Inferior parietal cortex (tissue), 1 donor: ENCODE measurements at regions not wholly inside any gene's neighbourhood (a gene's known extent, or its start where the extent isn't known, plus 50 kb on each side); places are given as distances from the start of the nearest gene placed in this dataset.
"Not testable (repeated sequence)": the region's sequence is repeated elsewhere in the genome, so short reads cannot be mapped to it uniquely, and the experiment has no call there.

Experiments used
- DNase-seq: peaks from one replicate; pipeline ENCODE4 v3.0.0-alpha.2; 2016; ENCODE audit errors: extremely low spot score

DNA sequence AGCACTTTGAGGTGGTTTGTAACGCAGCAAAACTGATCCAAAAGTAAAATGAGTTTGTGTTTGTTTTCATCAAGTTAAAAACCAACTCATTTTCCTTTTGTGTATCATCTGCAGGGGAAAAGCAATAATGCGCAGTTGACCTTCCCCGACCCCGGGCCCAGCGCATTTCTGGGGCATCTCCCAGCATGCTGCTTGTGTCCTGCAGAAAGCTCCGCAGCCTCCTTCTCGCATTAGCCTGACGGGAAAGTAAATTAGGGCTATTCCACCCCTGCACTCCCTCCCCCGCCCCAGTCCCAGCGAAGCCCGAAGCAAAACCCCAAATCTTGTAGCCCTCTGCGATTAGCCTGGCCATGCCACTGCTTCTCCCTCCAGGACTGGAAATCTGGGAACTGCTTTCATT is 82.0 kb upstream of the PPM1B start:
- no peak for DNase-seq

DNA sequence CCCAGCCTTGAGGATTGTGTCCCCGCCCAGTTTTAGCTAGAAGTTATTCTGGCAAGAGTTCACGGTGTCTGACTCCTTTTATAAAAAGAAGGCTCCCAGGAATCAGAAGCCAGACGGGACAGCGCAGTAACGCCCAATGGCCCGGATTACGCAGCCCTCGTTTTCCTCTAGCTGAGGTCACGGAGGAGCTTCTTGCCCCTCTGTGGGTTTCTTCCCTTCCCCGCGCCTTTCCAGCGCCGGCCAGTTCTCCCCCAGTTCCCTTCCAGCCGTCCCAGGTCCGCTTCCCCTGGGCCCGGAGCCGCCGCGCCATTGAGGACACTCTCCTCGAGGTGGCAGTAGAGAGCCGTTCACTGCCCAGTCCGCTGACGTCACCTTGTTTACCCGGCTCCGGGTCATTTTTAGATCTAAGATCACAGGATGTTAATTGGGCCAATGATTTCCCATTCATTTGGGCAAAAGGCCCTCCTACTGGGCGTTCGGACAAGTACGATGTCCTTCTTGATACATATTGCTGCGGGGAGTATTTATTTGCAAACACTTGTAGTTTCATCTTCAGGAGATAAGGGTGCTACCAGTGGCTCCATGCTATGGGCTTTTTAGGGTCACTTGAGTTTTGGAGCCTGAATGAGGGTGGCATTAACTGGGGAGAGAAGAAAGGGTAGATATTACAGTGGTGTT is 81.5 kb upstream of the PPM1B start:
- DNase-seq, result peak; percentile 95

DNA sequence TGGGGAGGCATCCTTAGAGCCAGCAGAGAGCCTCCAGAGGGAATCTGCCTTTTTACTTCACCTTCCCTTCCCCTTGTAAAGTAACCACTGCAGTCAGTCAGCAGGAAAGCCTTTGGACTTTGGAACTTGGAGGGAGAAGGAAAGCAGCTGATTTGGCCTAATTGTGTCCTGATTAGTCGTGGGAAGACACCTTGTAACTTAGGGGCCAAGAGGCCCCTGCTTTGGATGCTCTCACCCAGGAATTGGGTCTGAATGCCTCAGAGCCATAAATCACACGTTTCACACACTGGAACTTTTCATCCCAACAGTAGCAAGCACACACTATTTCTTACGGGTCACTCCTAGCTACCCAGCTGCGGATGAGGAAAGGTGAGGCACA is 81.0 kb upstream of the PPM1B start:
- DNase-seq, result no peak

DNA sequence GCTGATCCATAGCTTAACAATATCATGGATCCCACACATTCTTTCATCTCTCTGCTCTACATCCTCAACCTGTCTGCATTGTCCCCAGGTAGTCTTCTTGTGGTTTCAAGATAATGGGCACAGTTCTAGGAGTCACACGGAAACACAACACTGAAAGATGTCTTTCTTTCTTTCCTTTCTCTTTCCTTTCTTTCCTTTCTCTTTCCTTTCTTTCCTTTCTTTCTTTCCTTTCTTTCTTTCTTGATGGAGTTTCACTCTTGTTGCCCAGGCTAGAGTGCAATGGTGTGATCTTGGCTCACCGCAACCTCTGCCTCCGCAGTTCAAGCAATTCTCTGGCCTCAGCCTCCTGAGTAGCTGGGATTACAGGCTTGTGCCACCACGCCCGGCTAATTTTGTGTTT is 76.2 kb upstream of the PPM1B start:
- not testable (repeated sequence) for DNase-seq

DNA sequence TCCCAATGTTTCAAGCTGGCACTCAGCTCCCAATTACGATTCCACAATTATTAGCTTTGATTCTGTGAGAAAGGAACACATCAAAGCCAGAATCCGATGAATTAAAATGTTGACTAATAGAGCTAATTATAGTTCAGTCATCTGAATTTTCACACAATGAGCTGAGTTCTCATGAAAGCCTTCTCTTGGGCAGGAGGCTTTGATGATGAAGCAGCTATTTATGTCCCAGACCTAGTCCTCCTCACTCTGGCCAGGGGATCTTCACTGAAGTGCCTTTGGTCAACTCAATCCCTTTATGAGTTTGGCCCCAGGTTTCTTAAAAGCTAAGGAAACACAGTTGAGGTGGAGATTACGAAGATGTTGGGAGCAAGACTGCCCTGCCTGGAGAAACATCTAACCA is 74.7 kb upstream of the PPM1B start:
- no peak for DNase-seq

DNA sequence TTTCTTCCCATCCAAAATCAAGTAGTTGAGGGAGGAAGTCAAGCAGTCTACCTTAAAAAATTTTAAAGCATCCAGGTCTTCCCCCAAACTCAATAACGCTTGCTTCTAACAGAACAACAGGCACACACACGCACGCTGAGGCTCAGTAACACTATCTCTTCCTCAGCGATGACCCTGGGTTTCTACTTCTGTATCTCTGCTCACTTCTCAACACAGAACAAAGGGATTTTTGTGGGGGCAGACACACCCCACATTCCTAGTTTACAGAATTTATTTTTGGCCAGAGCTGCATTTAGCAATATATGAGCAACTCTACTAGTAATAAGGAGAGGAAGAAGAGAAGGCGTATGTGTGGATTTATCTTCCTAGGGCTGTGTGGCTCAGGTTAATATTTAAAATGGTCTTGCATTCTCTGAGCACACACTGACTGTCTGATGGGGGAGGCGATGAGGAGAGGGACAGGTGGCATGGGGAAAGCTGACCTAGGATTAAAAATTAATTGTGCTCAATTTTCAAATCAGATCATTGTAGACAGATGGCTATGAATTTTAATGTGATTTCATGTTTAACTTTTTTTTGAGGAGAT is 71.3 kb upstream of the PPM1B start:
- DNase-seq, result no peak

DNA sequence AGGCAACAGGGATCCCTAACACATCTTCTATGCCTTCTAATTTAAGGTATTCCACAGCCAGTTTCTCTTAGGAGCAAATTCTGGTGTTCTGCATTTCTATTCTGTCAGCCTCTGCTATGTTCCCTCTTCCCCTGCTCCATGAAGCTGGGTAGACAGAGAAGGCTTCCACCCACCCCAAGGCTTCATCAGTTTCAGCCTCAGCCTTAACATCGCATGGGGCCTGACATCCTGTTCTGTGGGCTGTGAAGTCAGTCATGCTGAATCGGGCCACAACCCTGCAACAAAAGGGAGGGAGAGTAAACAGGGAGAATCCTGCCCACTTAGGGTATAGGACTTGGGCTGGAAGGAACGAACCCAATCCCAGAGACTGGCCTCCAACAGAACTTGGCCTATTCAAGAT is 70.6 kb upstream of the PPM1B start:
- DNase-seq, result no peak

DNA sequence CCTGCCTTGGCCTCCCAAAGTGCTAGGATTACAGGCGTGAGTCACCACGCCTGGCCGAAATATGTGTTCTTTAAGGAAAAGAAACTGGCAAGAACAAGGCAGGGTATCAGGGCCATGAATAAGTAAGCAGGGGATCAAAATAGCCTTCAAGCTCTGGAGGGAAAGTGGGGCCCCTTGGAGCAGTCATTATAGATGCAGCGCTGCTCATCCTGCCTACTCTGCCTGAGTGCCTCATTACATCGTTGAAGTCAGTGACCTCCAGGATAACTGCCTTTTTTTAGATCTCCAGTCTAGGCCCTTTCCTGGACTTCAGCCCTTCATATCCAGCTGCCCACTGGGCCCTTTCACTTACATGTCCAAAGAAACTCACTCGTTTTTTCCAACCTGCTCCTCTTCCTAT is 69.8 kb upstream of the PPM1B start:
- DNase-seq, result no peak

DNA sequence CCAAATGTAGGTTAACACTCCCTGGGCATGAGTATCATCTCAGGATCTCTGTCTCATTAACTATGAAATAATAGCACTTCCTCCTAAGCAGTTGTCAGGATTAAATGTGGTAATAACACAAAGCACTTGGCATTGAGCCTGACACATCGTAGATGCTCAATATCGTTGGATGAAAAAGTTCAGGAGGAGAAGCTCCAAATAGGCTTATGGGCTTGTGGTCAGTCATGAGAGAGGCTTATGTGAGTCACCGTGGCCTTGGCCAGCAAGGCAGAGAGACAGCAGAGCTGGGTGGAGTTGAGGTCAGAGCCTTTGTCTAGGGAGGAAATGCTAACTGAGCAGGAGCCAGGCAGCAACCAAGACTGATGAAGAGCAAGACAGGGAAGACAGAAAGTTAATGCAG is 68.3 kb upstream of the PPM1B start:
- DNase-seq, result no peak

DNA sequence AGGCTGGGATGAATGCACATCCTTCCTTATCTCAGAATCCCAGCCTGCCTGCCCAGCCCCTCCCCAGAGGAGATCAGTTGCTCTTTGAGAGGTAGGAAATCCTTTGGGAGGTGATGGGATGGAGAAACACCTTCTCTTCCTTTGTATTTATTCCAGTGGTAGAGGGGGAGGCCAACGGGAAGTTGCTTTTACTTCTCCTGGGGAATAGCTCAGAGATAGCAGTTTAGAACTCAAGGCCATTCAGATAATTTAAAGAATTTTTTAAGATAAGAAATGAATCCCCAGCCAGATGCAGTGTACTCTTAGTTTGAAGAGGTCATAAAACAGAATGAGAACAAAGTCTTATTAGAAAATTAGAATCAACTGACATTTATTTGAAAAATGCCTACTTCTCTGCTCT is 67.4 kb upstream of the PPM1B start:
- no peak for DNase-seq

DNA sequence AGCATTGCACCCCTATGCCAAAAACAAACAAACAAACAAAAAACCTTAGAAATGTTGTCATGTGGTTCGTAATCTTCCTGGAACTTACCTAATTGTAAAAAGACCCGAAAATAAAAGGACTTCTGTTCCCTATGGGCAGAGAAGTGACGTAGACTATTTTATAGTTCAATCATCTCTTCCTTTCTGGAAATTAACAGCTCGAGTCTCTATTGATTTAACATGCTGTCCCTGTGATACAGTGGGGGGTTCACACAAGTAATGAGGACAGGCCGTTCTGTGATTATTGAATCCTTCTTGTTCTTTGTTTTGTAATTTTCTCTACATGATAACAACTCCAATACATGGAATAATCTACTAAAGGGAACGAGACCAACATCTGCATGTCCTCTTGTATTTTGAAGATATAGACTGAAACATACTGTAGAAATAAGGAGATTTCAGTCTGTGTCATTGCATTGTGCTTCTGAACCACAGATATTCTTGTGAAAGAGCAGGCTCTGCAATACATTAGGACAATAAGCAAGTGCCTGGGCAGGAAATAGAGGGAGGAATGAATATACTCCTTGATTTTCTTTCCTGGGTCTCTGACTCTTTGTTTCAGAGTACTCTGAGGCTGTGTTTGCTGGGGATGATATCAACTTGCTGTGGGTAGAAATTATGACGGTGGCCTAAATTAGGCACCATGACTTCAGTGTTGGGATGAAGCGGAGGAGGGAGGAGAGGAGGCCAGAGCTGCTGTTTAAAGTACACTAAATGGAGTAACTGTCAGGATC is 65.7 kb upstream of the PPM1B start:
- no peak for DNase-seq

DNA sequence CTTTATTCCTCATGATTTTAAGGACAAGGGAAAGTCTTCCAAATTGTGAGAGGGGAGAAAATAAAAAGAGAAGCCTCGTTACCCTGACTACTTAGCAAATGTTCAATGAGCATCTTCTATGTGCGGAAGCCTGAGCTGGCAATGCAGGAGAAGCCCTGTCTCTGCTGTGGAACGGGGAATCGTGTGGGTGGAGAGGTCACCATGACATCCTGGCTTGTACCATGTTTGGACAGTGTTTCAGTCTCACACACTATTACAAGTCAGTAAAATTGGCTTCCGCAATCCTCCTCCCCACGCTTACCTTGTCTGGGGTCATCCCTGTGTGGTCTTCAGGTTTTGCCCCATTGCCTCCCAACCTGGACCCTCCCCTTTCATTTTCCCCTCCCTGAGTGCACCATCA is 65.0 kb upstream of the PPM1B start:
- no peak for DNase-seq

DNA sequence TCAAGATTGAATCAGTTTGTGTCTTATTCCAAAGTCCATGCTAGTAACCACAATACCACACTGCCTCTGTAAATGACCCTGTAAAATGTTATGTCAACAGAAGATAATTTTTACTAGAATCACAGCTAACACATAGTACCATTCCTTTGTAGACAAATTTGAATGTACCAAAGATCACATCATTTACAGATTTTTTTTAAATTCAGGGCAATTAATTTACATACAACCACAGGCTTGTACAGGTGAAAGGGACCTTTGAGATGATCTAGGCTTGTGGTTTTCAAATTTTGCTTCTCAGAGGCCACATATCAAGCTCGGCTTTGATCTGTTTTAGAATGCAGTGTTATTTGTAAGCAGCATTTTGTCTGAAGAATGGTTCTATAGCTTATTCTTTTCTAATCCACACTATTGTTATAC is 63.8 kb upstream of the PPM1B start:
- no peak for DNase-seq

DNA sequence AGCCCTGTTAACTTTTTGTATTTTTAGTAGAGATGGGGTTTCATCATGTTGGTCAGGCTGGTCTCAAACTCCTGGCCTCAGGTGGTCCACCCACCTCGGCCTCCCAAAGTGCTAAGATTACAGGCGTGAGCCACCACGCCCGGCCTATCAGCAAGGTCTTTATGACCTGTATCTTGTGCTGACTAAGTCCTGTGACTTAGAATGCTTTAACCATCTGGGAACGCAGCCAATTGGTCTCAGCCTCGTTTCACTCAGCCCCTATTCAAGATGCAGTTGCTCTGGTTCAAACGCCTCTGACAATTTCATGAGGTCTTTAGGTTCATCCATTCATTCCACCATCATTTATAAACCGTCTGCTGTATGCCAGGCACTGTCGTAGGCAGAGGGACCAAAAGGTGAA is 62.2 kb upstream of the PPM1B start:
- DNase-seq, result not testable (repeated sequence)

DNA sequence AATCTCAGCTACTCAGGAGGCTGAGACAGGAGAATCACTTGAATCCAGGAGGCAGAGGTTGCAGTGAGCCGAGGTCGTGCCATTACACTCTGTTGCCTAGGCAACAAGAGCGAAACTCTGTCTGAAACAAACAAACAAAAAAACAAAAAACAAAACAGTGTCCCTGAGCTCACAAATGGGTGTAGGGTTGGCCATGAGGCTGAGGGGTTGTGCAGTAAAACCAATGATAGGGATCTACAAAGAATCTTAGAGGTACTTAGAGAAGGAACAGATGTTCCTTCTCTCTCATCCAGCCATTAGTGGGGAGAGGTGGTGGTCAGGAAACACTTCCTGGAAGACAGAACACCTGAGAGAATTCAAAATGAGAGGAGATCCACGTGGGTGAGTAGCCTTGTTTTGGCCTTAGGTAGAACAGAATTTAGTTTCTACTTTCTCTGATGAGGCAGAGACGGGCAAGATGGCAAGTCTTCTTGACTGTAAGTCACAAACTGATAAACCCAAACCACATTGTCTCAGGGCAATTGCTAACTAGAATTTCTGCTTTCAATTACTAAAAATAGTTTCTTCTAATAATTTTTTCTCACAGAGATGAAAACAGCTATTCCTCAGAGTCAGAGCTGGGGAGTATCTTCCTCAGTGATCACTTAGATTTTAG is 61.5 kb upstream of the PPM1B start:
- no peak for DNase-seq

DNA sequence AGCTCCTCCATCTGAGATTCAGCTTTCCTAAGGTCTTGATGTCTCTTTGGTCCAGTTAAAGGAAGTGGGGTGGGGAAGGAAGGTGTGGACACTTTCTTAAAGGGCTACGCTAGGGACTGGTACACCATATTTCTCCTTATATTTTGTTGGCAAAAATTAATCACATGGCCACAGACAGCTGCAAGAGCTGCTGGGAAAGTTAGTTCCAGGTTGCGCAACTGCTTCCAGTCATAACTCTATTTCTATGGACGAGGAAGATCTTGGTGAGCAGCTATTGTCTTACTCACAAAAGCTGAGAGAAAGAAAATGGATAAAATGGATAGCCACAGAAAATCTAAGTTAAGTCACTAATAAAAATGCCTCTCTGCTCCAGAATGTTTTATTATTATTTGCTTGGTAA is 60.7 kb upstream of the PPM1B start:
- no peak for DNase-seq

DNA sequence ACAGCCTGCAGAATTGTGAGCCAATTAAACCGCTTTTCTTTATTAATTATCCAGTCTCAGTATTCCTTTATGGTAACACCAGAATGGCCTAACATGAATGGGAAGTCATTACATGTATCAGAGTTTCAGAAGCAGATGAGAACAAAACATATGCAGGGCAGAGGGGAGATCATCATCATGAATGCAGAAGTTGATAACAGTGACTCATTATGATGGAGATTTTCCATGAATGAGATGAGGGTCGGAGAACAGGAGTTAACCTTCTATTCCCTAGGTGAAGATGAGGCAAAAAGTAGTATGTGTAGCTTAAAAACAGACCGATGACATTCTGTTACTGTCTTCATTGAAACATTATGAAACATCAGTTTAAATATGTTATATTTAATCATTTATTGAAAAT is 59.5 kb upstream of the PPM1B start:
- DNase-seq, result no peak

DNA sequence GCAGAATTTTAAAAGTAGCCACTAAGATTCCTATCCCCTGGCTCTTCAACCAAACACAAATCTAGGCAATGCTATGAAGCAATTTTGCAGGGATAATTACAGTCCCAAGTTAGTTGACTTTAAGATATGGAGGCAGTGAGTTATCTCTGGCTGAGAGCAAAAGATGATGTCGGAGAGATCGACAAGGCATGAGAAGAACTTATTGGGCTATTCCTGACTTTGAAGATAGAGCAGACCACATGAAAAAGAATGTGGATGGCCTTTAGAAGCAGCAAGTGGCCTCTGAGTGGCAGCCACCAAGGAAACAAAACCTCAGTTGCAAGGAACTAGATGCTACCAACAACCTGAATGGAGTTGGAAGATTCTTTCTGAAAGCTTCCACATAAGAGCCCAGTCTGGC is 58.2 kb upstream of the PPM1B start:
- DNase-seq, result no peak

DNA sequence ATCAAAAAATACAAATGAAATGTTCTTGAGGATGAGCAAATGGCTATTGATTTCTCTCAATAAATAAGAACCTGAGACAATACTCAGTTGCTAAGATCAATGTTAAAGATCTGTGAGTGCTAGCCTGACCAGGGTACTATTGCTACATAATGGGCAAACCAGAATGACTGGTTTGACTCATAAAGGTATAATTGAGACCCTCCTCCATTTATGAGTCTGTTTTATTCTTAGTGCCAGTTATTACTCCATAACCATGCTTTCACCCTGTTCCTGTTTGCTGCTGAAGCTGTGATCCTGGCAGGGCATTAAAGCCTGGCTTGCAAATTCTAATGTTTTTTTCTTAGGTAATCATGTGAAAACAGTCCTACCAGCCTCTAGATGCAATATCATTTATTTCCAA is 56.6 kb upstream of the PPM1B start:
- no peak for DNase-seq

DNA sequence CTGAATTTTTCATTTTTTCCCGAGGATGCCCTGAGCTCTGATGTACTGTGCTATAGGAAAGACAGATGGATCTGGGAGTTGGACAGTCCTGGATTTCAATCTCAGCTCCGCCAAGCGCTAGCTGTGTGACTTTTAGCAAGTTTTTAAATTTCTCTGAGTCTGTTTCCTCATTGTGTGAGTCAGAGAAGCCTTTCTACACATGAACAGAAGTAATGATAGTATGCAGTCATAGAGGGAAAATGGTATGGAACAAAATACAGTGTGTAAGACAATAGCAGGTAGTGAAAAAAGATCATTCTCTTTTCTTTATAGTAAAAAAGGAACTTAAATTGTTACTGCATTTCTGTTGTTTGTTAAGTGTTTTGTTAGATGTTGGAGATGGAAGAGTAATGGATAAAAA is 52.4 kb upstream of the PPM1B start:
- no peak for DNase-seq

DNA sequence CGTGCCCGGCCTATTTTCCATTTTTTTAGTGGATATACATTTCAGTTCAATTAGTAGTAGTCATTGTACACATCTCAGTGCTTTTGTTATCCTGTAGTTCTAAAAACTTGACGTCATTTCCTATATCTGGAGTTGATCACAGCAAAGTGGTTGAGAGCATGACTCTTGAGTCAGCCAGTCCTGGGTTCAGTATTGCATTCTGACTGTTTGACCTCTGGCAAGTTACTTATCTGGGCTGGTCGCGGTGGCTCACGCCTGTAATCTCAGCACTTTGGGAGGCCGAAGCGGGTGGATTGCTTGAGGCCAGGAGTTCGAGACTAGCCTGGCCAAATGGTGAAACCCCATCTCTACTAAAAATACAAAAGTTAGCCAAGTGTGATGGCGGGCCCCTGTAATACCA is 50.4 kb upstream of the PPM1B start:
- no peak for DNase-seq
